Gastroesophageal sphincter (tissue), 4 donors: ENCODE measurements at regions not wholly inside any gene's neighbourhood (a gene's known extent, or its start where the extent isn't known, plus 50 kb on each side); places are given as distances from the start of the nearest gene placed in this dataset.

Source experiments
- ATAC-seq: fragments of 150-250 bp; one replicate; pipeline ENCODE4 v1.9.1; 2016; ENCODE audit warnings: mild to moderate bottlenecking, moderate library complexity
- H3K27ac ChIP-seq, 4 donors: fragments of 200-600 bp; sonication (generic) in 3 of 4; 1 replicate in 3 of 4; 2 replicates in 1 of 4; pipeline ENCODE4 v1.5.1; 2016 to 2019
- H3K27me3 ChIP-seq: fragments of 200-600 bp; sonication (generic); one replicate; pipeline ENCODE4 v1.5.1; 2019
- H3K36me3 ChIP-seq, 2 donors: fragments of 200-600 bp; sonication (generic); one replicate each; pipeline ENCODE4 v1.5.1; 2019; ENCODE audit warnings: control low read depth in 1 of 2
- H3K4me1 ChIP-seq, 3 donors: fragments of 200-600 bp; sonication (generic); 1 replicate in 2 of 3; 2 replicates in 1 of 3; pipeline ENCODE4 v1.5.1; 2016 to 2019; ENCODE audit warnings: control low read depth in 2 of 3
- H3K4me3 ChIP-seq, 2 donors: fragments of 200-600 bp; sonication (generic); one replicate each; pipeline ENCODE4 v1.5.1; 2019; ENCODE audit warnings: mild to moderate bottlenecking in 1 of 2, moderate library complexity in 1 of 2
- H3K9me3 ChIP-seq, 3 donors: fragments of 200-600 bp; sonication (generic); one replicate each; pipeline ENCODE4 v1.5.1; 2017 to 2019; ENCODE audit warnings: control low read depth in 2 of 3
- CTCF ChIP-seq, 4 experiments: fragments of 200-600 bp in 2 of 4; fragments of 450-650 bp in 2 of 4; sonication (generic) in 1 of 4; IDR thresholded peaks; one replicate each; pipeline ENCODE4 v1.5.1; 2017 to 2019; ENCODE audit warnings: antibody characterized with exemption in 4 of 4, mild to moderate bottlenecking in 2 of 4, moderate library complexity in 2 of 4
- EP300 ChIP-seq: sonication (generic); formaldehyde crosslinking; IDR thresholded peaks from one replicate; pipeline ENCODE4 v1.6.1; 2017; ENCODE audit warnings: antibody characterized with exemption, mild to moderate bottlenecking
- POLR2A ChIP-seq, 2 donors: fragments of 450-650 bp; IDR thresholded peaks; one replicate each; pipeline ENCODE4 v1.6.1; 2017; ENCODE audit warnings: antibody characterized with exemption in 2 of 2, mild to moderate bottlenecking in 2 of 2, moderate library complexity in 1 of 2
- POLR2AphosphoS5 ChIP-seq: sonication (generic); formaldehyde crosslinking; IDR thresholded peaks from one replicate; pipeline ENCODE4 v1.6.1; 2017; ENCODE audit warnings: antibody characterized with exemption
- WGBS, 2 donors: methylation state at CpG; one replicate each; pipeline ENCODE4 v1.1.5; 2018; ENCODE audit warnings: low coverage in 1 of 2; 5-methylcytosine and 5-hydroxymethylcytosine counted together

- Histone ChIP-seq H3K4me1 (no peaks in the 10 kb centered on the region), H3K27ac (no peak overlapping the region), H3K27me3 (no peaks in the 10 kb centered on the region), H3K4me3 (no peak overlapping the region), H3K36me3 (no peaks in the 10 kb centered on the region), H3K9me3 (no peaks in the 10 kb centered on the region)
- 85 to 87% methylated on average over 3 of the region's 3 CpGs for WGBS, 2 donors
- TF ChIP-seq POLR2AphosphoS5 (no peak), POLR2A (IDR thresholded peaks at IDR 0.05) (no peak), EP300 (no peak), CTCF (IDR thresholded peaks at IDR 0.05) (no peak)
- no peak for ATAC-seq
Measured at GRCh38 chr3:6803619-6804018, 57.3 kb upstream of the GRM7 start.

GRCh38 chr3:6805236-6805635 is 55.7 kb upstream of the GRM7 start:
- H3K4me3 ChIP-seq = no peak overlapping the region
- ATAC-seq = no peak
- no peaks in the 10 kb centered on the region for H3K4me1 ChIP-seq
- H3K27ac ChIP-seq = no peak overlapping the region
- 65 to 71% methylated on average over 1 to 2 of the region's 2 CpGs for WGBS, 2 donors
- H3K9me3 ChIP-seq = no peaks in the 10 kb centered on the region
- H3K27me3 ChIP-seq = no peaks in the 10 kb centered on the region
- H3K36me3 ChIP-seq = no peaks in the 10 kb centered on the region
- TF ChIP-seq EP300 = no peak
- TF ChIP-seq POLR2A (IDR thresholded peaks at IDR 0.05) = no peak
- no peak for TF ChIP-seq CTCF (IDR thresholded peaks at IDR 0.05)
- no peak for TF ChIP-seq POLR2AphosphoS5

GRCh38 chr3:6806991-6807390 is 53.9 kb upstream of the GRM7 start:
- Histone ChIP-seq H3K36me3 (no peaks in the 10 kb centered on the region), H3K4me3 (no peak overlapping the region), H3K27ac (no peak overlapping the region), H3K9me3 (no peaks in the 10 kb centered on the region), H3K27me3 (no peaks in the 10 kb centered on the region), H3K4me1 (no peaks in the 10 kb centered on the region)
- no peak for TF ChIP-seq EP300
- no peak for TF ChIP-seq POLR2AphosphoS5
- TF ChIP-seq POLR2A (IDR thresholded peaks at IDR 0.05) = no peak
- TF ChIP-seq CTCF (IDR thresholded peaks at IDR 0.05) = no peak
- 66 to 80% methylated on average over 3 of the region's 3 CpGs for WGBS, 2 donors
- ATAC-seq = no peak

- no peak overlapping the region for H3K4me3 ChIP-seq
- no peaks in the 10 kb centered on the region for H3K36me3 ChIP-seq
- H3K4me1 ChIP-seq = no peaks in the 10 kb centered on the region
- H3K27me3 ChIP-seq = no peaks in the 10 kb centered on the region
- 31 to 45% methylated on average over 7 to 8 of the region's 8 CpGs for WGBS, 2 donors
- TF ChIP-seq CTCF (IDR thresholded peaks at IDR 0.05) (no peak), POLR2A (IDR thresholded peaks at IDR 0.05) (no peak), EP300 (no peak), POLR2AphosphoS5 (no peak)
- no peaks in the 10 kb centered on the region for H3K9me3 ChIP-seq
- H3K27ac ChIP-seq = no peak overlapping the region
- no peak for ATAC-seq
Measured at GRCh38 chr3:6807967-6808588, 52.8 kb upstream of the GRM7 start.

- H3K4me3 ChIP-seq = no peak overlapping the region
- no peaks in the 10 kb centered on the region for H3K36me3 ChIP-seq
- no peak for TF ChIP-seq POLR2AphosphoS5
- no peak for TF ChIP-seq CTCF (IDR thresholded peaks at IDR 0.05)
- no peak for TF ChIP-seq EP300
- TF ChIP-seq POLR2A (IDR thresholded peaks at IDR 0.05) = no peak
- no peaks in the 10 kb centered on the region for H3K27me3 ChIP-seq
- H3K9me3 ChIP-seq = no peaks in the 10 kb centered on the region
- no peak for ATAC-seq
- H3K27ac ChIP-seq = no peak overlapping the region
- 0 to 28% methylated on average over 1 to 2 of the region's 2 CpGs for WGBS, 2 donors
- H3K4me1 ChIP-seq = no peaks in the 10 kb centered on the region
Measured at GRCh38 chr3:6809349-6809748, 51.6 kb upstream of the GRM7 start.
